DOHH2 (cell line): ENCODE measurements at regions not wholly inside any gene's neighbourhood (a gene's known extent, or its start where the extent isn't known, plus 50 kb on each side); places are given as distances from the start of the nearest gene placed in this dataset.

Experiments used
- H3F3A ChIP-seq: fragments of 200-600 bp; sonication (generic), shearing (Covaris generic); 2 replicates; pipeline ENCODE4 v1.6.0; 2016; ENCODE audit warnings: antibody characterized with exemption, mild to moderate bottlenecking; ENCODE audit not compliant: control insufficient read depth, insufficient read depth
- H3K27ac ChIP-seq: fragments of 200-600 bp; sonication (generic); 2 replicates; pipeline ENCODE4 v1.5.1; 2014; ENCODE audit warnings: low read depth, mild to moderate bottlenecking, low read length, moderate library complexity
- H3K27me3 ChIP-seq: fragments of 200-600 bp; sonication (generic); 2 replicates; pipeline ENCODE4 v1.6.1; 2014; ENCODE audit warnings: mild to moderate bottlenecking, low read length, mixed read lengths; ENCODE audit not compliant: control insufficient read depth
- H3K36me3 ChIP-seq: fragments of 200-600 bp; sonication (generic); 2 replicates; pipeline ENCODE4 v1.6.1; 2014; ENCODE audit warnings: mild to moderate bottlenecking, low read length, moderate library complexity, mixed read lengths; ENCODE audit not compliant: control insufficient read depth
- H3K4me1 ChIP-seq: fragments of 200-600 bp; sonication (generic); 2 replicates; pipeline ENCODE4 v1.6.1; 2014; ENCODE audit warnings: mild to moderate bottlenecking, low read length, mixed read lengths; ENCODE audit not compliant: control insufficient read depth
- H3K4me2 ChIP-seq: fragments of 200-600 bp; sonication (generic); 2 replicates; pipeline ENCODE4 v1.6.0; 2014; ENCODE audit warnings: mild to moderate bottlenecking, low read length, moderate library complexity
- H3K4me3 ChIP-seq: fragments of 200-600 bp; sonication (generic); 2 replicates; pipeline ENCODE4 v1.5.1; 2014; ENCODE audit warnings: mild to moderate bottlenecking, low read length, mixed read lengths
- H3K79me2 ChIP-seq: fragments of 200-600 bp; sonication (generic); 2 replicates; pipeline ENCODE4 v1.6.1; 2014; ENCODE audit warnings: mild to moderate bottlenecking, low read length, mixed read lengths; ENCODE audit not compliant: control insufficient read depth
- H3K9me2 ChIP-seq: fragments of 200-600 bp; sonication (generic); replicated peaks from 2 replicates; pipeline ENCODE4 v1.6.1; 2014; ENCODE audit warnings: mild to moderate bottlenecking, low read length, mixed read lengths; ENCODE audit not compliant: control insufficient read depth
- H3K9me3 ChIP-seq: fragments of 200-600 bp; sonication (generic); 2 replicates; pipeline ENCODE4 v1.6.1; 2014; ENCODE audit warnings: antibody characterized with exemption, low read length, mixed read lengths; ENCODE audit not compliant: control insufficient read depth, insufficient read depth
- H4K20me1 ChIP-seq: fragments of 200-600 bp; sonication (generic); 2 replicates; pipeline ENCODE4 v1.6.0; 2014; ENCODE audit warnings: low read depth, mild to moderate bottlenecking, antibody characterized with exemption, low read length, moderate library complexity; ENCODE audit not compliant: control insufficient read depth, insufficient read depth
- CTCF ChIP-seq: fragments of 200-600 bp; sonication (generic); IDR thresholded peaks from one replicate; pipeline ENCODE4 v1.5.1; 2014; ENCODE audit warnings: antibody characterized with exemption, mild to moderate bottlenecking, low read depth, low read length; ENCODE audit not compliant: poor library complexity, severe bottlenecking
- EZH2phosphoT487 ChIP-seq: fragments of 200-600 bp; sonication (generic); IDR thresholded peaks from 2 replicates; pipeline ENCODE4 v1.6.1; 2017; ENCODE audit warnings: borderline replicate concordance, mild to moderate bottlenecking, antibody characterized with exemption, low read length, moderate library complexity, mixed read lengths

- no peaks in the 10 kb centered on the region for H3K79me2 ChIP-seq
- no peak overlapping the region for H3K4me3 ChIP-seq
- H4K20me1 ChIP-seq, result no peaks in the 10 kb centered on the region
- H3K36me3 ChIP-seq, result no peaks in the 10 kb centered on the region
- no peak for TF ChIP-seq EZH2phosphoT487
- TF ChIP-seq CTCF, result no peak
- H3K4me2 ChIP-seq, result no peak overlapping the region
- H3K4me1 ChIP-seq, result no peaks in the 10 kb centered on the region
- H3K27me3 ChIP-seq, result no peaks in the 10 kb centered on the region
- no peaks in the 10 kb centered on the region for H3K9me2 ChIP-seq
- H3K9me3 ChIP-seq, result no peaks in the 10 kb centered on the region
- H3K27ac ChIP-seq, result no peak overlapping the region
- H3F3A ChIP-seq, result no peaks in the 10 kb centered on the region
Measured at GRCh38 chr20:17155401-17155800, 71.4 kb upstream of the PCSK2 start.

- Histone ChIP-seq H3K36me3 (no peaks in the 10 kb centered on the region), H3K4me2 (no peak overlapping the region), H4K20me1 (no peaks in the 10 kb centered on the region), H3K27me3 (no peaks in the 10 kb centered on the region), H3K9me2 (no peaks in the 10 kb centered on the region), H3K4me3 (no peak overlapping the region), H3K79me2 (no peaks in the 10 kb centered on the region), H3K4me1 (no peaks in the 10 kb centered on the region), H3K27ac (no peak overlapping the region), H3K9me3 (no peaks in the 10 kb centered on the region), H3F3A (no peaks in the 10 kb centered on the region)
- TF ChIP-seq CTCF, result no peak
- TF ChIP-seq EZH2phosphoT487, result no peak
Measured at GRCh38 chr20:17158701-17159100, 68.1 kb upstream of the PCSK2 start.

GRCh38 chr20:17161673-17162481, 65.0 kb upstream of the PCSK2 start:
- no peaks in the 10 kb centered on the region for H3K36me3 ChIP-seq
- no peaks in the 10 kb centered on the region for H3F3A ChIP-seq
- H3K79me2 ChIP-seq, result no peaks in the 10 kb centered on the region
- no peak for TF ChIP-seq EZH2phosphoT487
- no peak for TF ChIP-seq CTCF
- H3K27ac ChIP-seq, result no peak overlapping the region
- H3K27me3 ChIP-seq, result no peaks in the 10 kb centered on the region
- no peak overlapping the region for H3K4me3 ChIP-seq
- no peaks in the 10 kb centered on the region for H4K20me1 ChIP-seq
- H3K9me2 ChIP-seq, result no peaks in the 10 kb centered on the region
- H3K9me3 ChIP-seq, result no peaks in the 10 kb centered on the region
- H3K4me2 ChIP-seq, result no peak overlapping the region
- no peaks in the 10 kb centered on the region for H3K4me1 ChIP-seq
